ENCODE measurements at regions not wholly inside any gene's neighbourhood (a gene's known extent, or its start where the extent isn't known, plus 50 kb on each side); places are given as distances from the start of the nearest gene placed in this dataset.
"Not testable (repeated sequence)": the region's sequence is repeated elsewhere in the genome, so short reads cannot be mapped to it uniquely, and the experiment has no call there.

- DNase-seq (ENCODE audit: low spot score) = no peak
Observed at GRCh38 chr5:159503236-159503635, 172.9 kb upstream of the IL12B start.

- no peak for DNase-seq (ENCODE audit: low spot score)
Observed at GRCh38 chr5:159504106-159504856, 174.0 kb upstream of the IL12B start.

- DNase-seq (ENCODE audit: low spot score) = peak; percentile 49
Observed at GRCh38 chr5:159504857-159505304, 174.6 kb upstream of the IL12B start.

- no peak for DNase-seq (ENCODE audit: low spot score)
Observed at GRCh38 chr5:159507055-159507454, 176.8 kb upstream of the IL12B start.

GRCh38 chr5:159507661-159508060, 177.4 kb upstream of the IL12B start:
- no peak for DNase-seq (ENCODE audit: low spot score)

GRCh38 chr5:159508344-159508743, 178.1 kb upstream of the IL12B start:
- no peak for DNase-seq (ENCODE audit: low spot score)

- no peak for DNase-seq (ENCODE audit: low spot score)
Observed at GRCh38 chr5:159509002-159509660, 178.8 kb upstream of the IL12B start.

GRCh38 chr5:159510282-159510681, 180.0 kb upstream of the IL12B start:
- DNase-seq (ENCODE audit: low spot score) = peak; percentile 81

GRCh38 chr5:159511570-159511969, 181.3 kb upstream of the IL12B start:
- DNase-seq (ENCODE audit: low spot score) = no peak

GRCh38 chr5:159512064-159512463, 181.8 kb upstream of the IL12B start:
- DNase-seq (ENCODE audit: low spot score) = no peak

- no peak for DNase-seq (ENCODE audit: low spot score)
Observed at GRCh38 chr5:159514229-159514810, 184.0 kb upstream of the IL12B start.

- DNase-seq (ENCODE audit: low spot score) = no peak
Observed at GRCh38 chr5:159515197-159515596, 184.9 kb upstream of the IL12B start.

GRCh38 chr5:159515909-159516415, 185.7 kb upstream of the IL12B start:
- peak; percentile 55 for DNase-seq (ENCODE audit: low spot score)

- no peak for DNase-seq (ENCODE audit: low spot score)
Observed at GRCh38 chr5:159518371-159518770, 188.1 kb upstream of the IL12B start.

- DNase-seq (ENCODE audit: low spot score) = no peak
Observed at GRCh38 chr5:159519365-159519764, 189.1 kb upstream of the IL12B start.

- no peak for DNase-seq (ENCODE audit: low spot score)
Observed at GRCh38 chr5:159522841-159523240, 192.6 kb upstream of the IL12B start.

GRCh38 chr5:159524279-159524678, 194.0 kb upstream of the IL12B start:
- DNase-seq (ENCODE audit: low spot score) = not testable (repeated sequence)

- DNase-seq (ENCODE audit: low spot score) = no peak
Observed at GRCh38 chr5:159525117-159525516, 194.8 kb upstream of the IL12B start.

- DNase-seq (ENCODE audit: low spot score) = no peak
Observed at GRCh38 chr5:159527546-159528254, 197.4 kb upstream of the IL12B start.

GRCh38 chr5:159531554-159532105, 201.3 kb upstream of the IL12B start:
- DNase-seq (ENCODE audit: low spot score) = no peak

GRCh38 chr5:159533197-159533596, 202.9 kb upstream of the IL12B start:
- DNase-seq (ENCODE audit: low spot score) = no peak

- no peak for DNase-seq (ENCODE audit: low spot score)
Observed at GRCh38 chr5:159536166-159536565, 205.9 kb upstream of the IL12B start.
